ENCODE measurements at regions not wholly inside any gene's neighbourhood (a gene's known extent, or its start where the extent isn't known, plus 50 kb on each side); places are given as distances from the start of the nearest gene placed in this dataset.

- intact Hi-C loops (cut with DNase I), result no loop called here
- H3K36me3 ChIP-seq, result no peaks in the 10 kb centered on the region
- no peak for DNase-seq
- no peak for TF ChIP-seq CTCF (IDR thresholded peaks at IDR 0.05)
- TF ChIP-seq POLR2A (IDR thresholded peaks at IDR 0.05), result no peak
- peaks cover 31 to 48% of the 10 kb centered on the region in 2 donors for H3K4me1 ChIP-seq
- no peaks in the 10 kb centered on the region for H3K9me3 ChIP-seq
- H3K27me3 ChIP-seq, result no peaks in the 10 kb centered on the region
- H3K4me3 ChIP-seq (replicated peaks in 1 of 3), result no peak overlapping the region
- H3K27ac ChIP-seq, result peak overlapping the region in 1 of 3 donors; percentile 68
- WGBS, 2 donors, result 96 to 98% methylated on average over 9 of the region's 9 CpGs
Measured at GRCh38 chr13:109870696-109871370, 84.5 kb upstream of the IRS2 start.

GRCh38 chr13:109870274-109870673 lies 83.9 kb upstream of the IRS2 start:
- no peak for TF ChIP-seq CTCF (IDR thresholded peaks at IDR 0.05)
- TF ChIP-seq POLR2A (IDR thresholded peaks at IDR 0.05), result no peak
- H3K9me3 ChIP-seq, result no peaks in the 10 kb centered on the region
- peak overlapping the region in 2 of 3 donors; percentile 62 to 68 for H3K27ac ChIP-seq
- intact Hi-C loops (cut with DNase I), result no loop called here
- H3K27me3 ChIP-seq, result no peaks in the 10 kb centered on the region
- H3K4me3 ChIP-seq (replicated peaks in 1 of 3), result no peak overlapping the region
- DNase-seq, result no peak
- no peaks in the 10 kb centered on the region for H3K36me3 ChIP-seq
- H3K4me1 ChIP-seq, result peaks cover 27 to 42% of the 10 kb centered on the region in 2 donors
- 90 to 96% methylated on average over 4 to 6 of the region's 6 CpGs for WGBS, 2 donors

- H3K4me1 ChIP-seq, result peaks cover 20 to 37% of the 10 kb centered on the region in 2 donors
- no peaks in the 10 kb centered on the region for H3K9me3 ChIP-seq
- peak overlapping the region in 1 of 3 donors; percentile 10 for H3K4me3 ChIP-seq (replicated peaks in 1 of 3)
- WGBS, 2 donors, result 36 to 63% methylated on average over 37 to 43 of the region's 43 CpGs
- H3K36me3 ChIP-seq, result no peaks in the 10 kb centered on the region
- no peaks in the 10 kb centered on the region for H3K27me3 ChIP-seq
- peak in 1 of 2 donors; percentile 30 for TF ChIP-seq POLR2A (IDR thresholded peaks at IDR 0.05)
- peak in 3 of 6 experiments; percentile 23 to 46 (median 30) for TF ChIP-seq CTCF (IDR thresholded peaks at IDR 0.05)
- DNase-seq, result peak; percentile 90 to 97
- intact Hi-C loops (cut with DNase I), result no loop called here
- peak overlapping the region; percentile 59 to 68 (median 62) for H3K27ac ChIP-seq
Measured at GRCh38 chr13:109869312-109870237, 83.2 kb upstream of the IRS2 start.

- H3K9me3 ChIP-seq, result no peaks in the 10 kb centered on the region
- intact Hi-C loops (cut with DNase I), result no loop called here
- H3K36me3 ChIP-seq, result no peaks in the 10 kb centered on the region
- H3K4me3 ChIP-seq (replicated peaks in 1 of 3), result no peak overlapping the region
- no peaks in the 10 kb centered on the region for H3K27me3 ChIP-seq
- TF ChIP-seq POLR2A (IDR thresholded peaks at IDR 0.05) (no peak), CTCF (IDR thresholded peaks at IDR 0.05) (no peak)
- no peak for DNase-seq
- H3K27ac ChIP-seq, result peak overlapping the region; percentile 59 to 68 (median 62)
- WGBS, 2 donors, result 77 to 83% methylated on average over 3 of the region's 3 CpGs
- H3K4me1 ChIP-seq, result peaks cover 12 to 31% of the 10 kb centered on the region in 2 donors
Measured at GRCh38 chr13:109868578-109869311, 82.4 kb upstream of the IRS2 start.

Data from thyroid gland (tissue), 4 donors.